GM23338 (cell line): ENCODE measurements at regions not wholly inside any gene's neighbourhood (a gene's known extent, or its start where the extent isn't known, plus 50 kb on each side); places are given as distances from the start of the nearest gene placed in this dataset.

Experiments
- ATAC-seq: fragments of 200-7000 bp; cut with Tn5 transposase; 3 replicates; pipeline ENCODE4 v1.9.1; 2020
- DNase-seq: peaks from one replicate; pipeline ENCODE4 v3.0.0-alpha.2; 2015; ENCODE audit warnings: low spot score
- H2AFZ ChIP-seq: fragments of 200-600 bp; sonication (generic); 2 replicates; pipeline ENCODE4 v1.8.0; 2016; ENCODE audit warnings: antibody characterized with exemption, mild to moderate bottlenecking, moderate library complexity
- H3F3A ChIP-seq: fragments of 200-600 bp; sonication (generic); replicated peaks from 2 replicates; pipeline ENCODE4 v1.8.0; 2017; ENCODE audit warnings: antibody characterized with exemption, mixed run types, low read depth
- H3K27ac ChIP-seq: fragments of 200-600 bp; sonication (generic); 2 replicates; pipeline ENCODE4 v1.6.1; 2016; ENCODE audit warnings: low read depth
- H3K27me3 ChIP-seq: fragments of 200-600 bp; sonication (generic); 2 replicates; pipeline ENCODE4 v1.8.0; 2016; ENCODE audit warnings: mild to moderate bottlenecking, mixed run types, moderate library complexity; ENCODE audit not compliant: insufficient read depth
- H3K36me3 ChIP-seq: fragments of 200-600 bp; sonication (generic); 2 replicates; pipeline ENCODE4 v1.8.0; 2016; ENCODE audit warnings: mild to moderate bottlenecking; ENCODE audit not compliant: insufficient read depth
- H3K4me1 ChIP-seq: fragments of 200-600 bp; sonication (generic); 2 replicates; pipeline ENCODE4 v1.8.0; 2016; ENCODE audit warnings: mild to moderate bottlenecking, moderate library complexity; ENCODE audit not compliant: insufficient read depth
- H3K4me2 ChIP-seq: fragments of 200-600 bp; sonication (generic); 2 replicates; pipeline ENCODE4 v1.7.1; 2017; ENCODE audit warnings: mixed run types
- H3K4me3 ChIP-seq: fragments of 200-600 bp; sonication (generic); 2 replicates; pipeline ENCODE4 v1.6.1; 2016; ENCODE audit warnings: mixed run types
- H3K79me2 ChIP-seq: fragments of 200-600 bp; sonication (generic); replicated peaks from 2 replicates; pipeline ENCODE4 v1.8.0; 2017; ENCODE audit warnings: mild to moderate bottlenecking; ENCODE audit not compliant: insufficient read depth
- H3K9me2 ChIP-seq: fragments of 200-600 bp; sonication (generic); 2 replicates; pipeline ENCODE4 v1.8.0; 2017; ENCODE audit not compliant: insufficient read depth
- H4K20me1 ChIP-seq: fragments of 200-600 bp; sonication (generic); replicated peaks from 2 replicates; pipeline ENCODE4 v1.8.0; 2017; ENCODE audit warnings: mild to moderate bottlenecking; ENCODE audit not compliant: insufficient read depth
- H3K27ac Mint-ChIP-seq: 2 replicates; pipeline ENCODE4 v1.8.0; 2020; ENCODE audit warnings: inconsistent platforms, mild to moderate bottlenecking, moderate library complexity, mixed read lengths
- H3K27me3 Mint-ChIP-seq: 3 replicates; pipeline ENCODE4 v1.8.0; 2022; ENCODE audit warnings: low read depth, mild to moderate bottlenecking, moderate library complexity, mixed read lengths, inconsistent platforms; ENCODE audit not compliant: insufficient read depth, poor library complexity
- H3K36me3 Mint-ChIP-seq: 3 replicates; pipeline ENCODE4 v1.8.0; 2021; ENCODE audit warnings: low read depth, mild to moderate bottlenecking, inconsistent platforms, moderate library complexity, mixed read lengths
- H3K4me1 Mint-ChIP-seq: 3 replicates; pipeline ENCODE4 v1.8.0; 2020; ENCODE audit warnings: mild to moderate bottlenecking, inconsistent platforms, mixed read lengths
- H3K4me3 Mint-ChIP-seq: 3 replicates; pipeline ENCODE4 v1.8.0; 2021; ENCODE audit warnings: moderate library complexity, mild to moderate bottlenecking, inconsistent platforms, mixed read lengths
- H3K9me3 Mint-ChIP-seq: 3 replicates; pipeline ENCODE4 v1.8.0; 2020; ENCODE audit warnings: moderate library complexity, mild to moderate bottlenecking, inconsistent platforms, mixed read lengths
- CTCF ChIP-seq, 2 experiments: fragments of 200-600 bp in 1 of 2; sonication (generic) in 1 of 2; conservative IDR thresholded peaks; 2 replicates each; pipeline versions ENCODE4 v1.5.1 to v1.6.1; 2016 to 2017; ENCODE audit warnings: antibody characterized with exemption in 2 of 2, low read depth in 2 of 2, mild to moderate bottlenecking in 2 of 2, moderate library complexity in 1 of 2
- JUNB ChIP-seq: IDR thresholded peaks from one replicate; pipeline ENCODE4 v1.6.1; 2016; ENCODE audit warnings: antibody characterized with exemption; ENCODE audit not compliant: unreplicated experiment
- POLR2AphosphoS5 ChIP-seq: IDR thresholded peaks from 2 replicates; pipeline ENCODE4 v1.6.1; 2016; ENCODE audit warnings: antibody characterized with exemption, low read depth
- REST ChIP-seq: IDR thresholded peaks from one replicate; pipeline ENCODE4 v1.6.1; 2018; ENCODE audit warnings: antibody characterized with exemption; ENCODE audit not compliant: unreplicated experiment
- STAT1 ChIP-seq: IDR thresholded peaks from one replicate; pipeline ENCODE4 v1.6.1; 2016; ENCODE audit warnings: antibody characterized with exemption; ENCODE audit not compliant: unreplicated experiment
- ZNF114 ChIP-seq: fragments of 250-450 bp; sonication (Bioruptor Pico); IDR thresholded peaks from 2 replicates; pipeline ENCODE4 v1.5.0; 2020; ENCODE audit warnings: mild to moderate bottlenecking, moderate library complexity
- ZNF331 ChIP-seq: fragments of 250-450 bp; sonication (Bioruptor Pico); IDR thresholded peaks from 2 replicates; pipeline ENCODE4 v1.5.0; 2020; ENCODE audit warnings: low read depth, mild to moderate bottlenecking, moderate library complexity
- ZNF462 ChIP-seq: fragments of 250-450 bp; sonication (Bioruptor Pico); IDR thresholded peaks from 2 replicates; pipeline ENCODE4 v1.5.0; 2020; ENCODE audit warnings: mild to moderate bottlenecking, moderate library complexity

GRCh38 chr3:153762411-153763235 is 358.6 kb upstream of the ARHGEF26 start (continued):
- TF ChIP-seq CTCF (conservative IDR thresholded peaks at IDR 0.05; ENCODE audit: low read depth in 2 of 2) (no peak), REST (no peak), ZNF331 (CRISPR knock-in tag) (no peak)

- H3K4me3 ChIP-seq: no peak overlapping the region
- H3K27me3 ChIP-seq: no peaks in the 10 kb centered on the region
- H3K4me1 Mint-ChIP-seq: no peaks in the 10 kb centered on the region
- no peaks in the 10 kb centered on the region for H4K20me1 ChIP-seq
- H2AFZ ChIP-seq: no peak overlapping the region
- H3K9me2 ChIP-seq: no peaks in the 10 kb centered on the region
- H3K4me1 ChIP-seq: no peaks in the 10 kb centered on the region
- H3K27ac Mint-ChIP-seq: no peak overlapping the region
- no peaks in the 10 kb centered on the region for H3K36me3 Mint-ChIP-seq
- no peak overlapping the region for H3K4me2 ChIP-seq
- H3K79me2 ChIP-seq: no peaks in the 10 kb centered on the region
- peaks cover 12% of the 10 kb centered on the region; the same call in 1 of the 3 replicates for H3K9me3 Mint-ChIP-seq
- no peak for DNase-seq
- no peaks in the 10 kb centered on the region for H3K36me3 ChIP-seq
- H3K27ac ChIP-seq: no peak overlapping the region
- no peaks in the 10 kb centered on the region for H3F3A ChIP-seq
- H3K4me3 Mint-ChIP-seq: no peak overlapping the region
- no peak for ATAC-seq
- no peaks in the 10 kb centered on the region for H3K27me3 Mint-ChIP-seq
- TF ChIP-seq ZNF114 (CRISPR knock-in tag) (no peak), JUNB (no peak), POLR2AphosphoS5 (no peak), ZNF331 (CRISPR knock-in tag) (no peak), STAT1 (no peak), ZNF462 (no peak)
These were observed 353.3 kb upstream of the ARHGEF26 start for GRCh38 chr3:153767601-153768560.
